ENCODE measurements at regions not wholly inside any gene's neighbourhood (a gene's known extent, or its start where the extent isn't known, plus 50 kb on each side); places are given as distances from the start of the nearest gene placed in this dataset.
"Not testable (repeated sequence)": the region's sequence is repeated elsewhere in the genome, so short reads cannot be mapped to it uniquely, and the experiment has no call there.

DNA sequence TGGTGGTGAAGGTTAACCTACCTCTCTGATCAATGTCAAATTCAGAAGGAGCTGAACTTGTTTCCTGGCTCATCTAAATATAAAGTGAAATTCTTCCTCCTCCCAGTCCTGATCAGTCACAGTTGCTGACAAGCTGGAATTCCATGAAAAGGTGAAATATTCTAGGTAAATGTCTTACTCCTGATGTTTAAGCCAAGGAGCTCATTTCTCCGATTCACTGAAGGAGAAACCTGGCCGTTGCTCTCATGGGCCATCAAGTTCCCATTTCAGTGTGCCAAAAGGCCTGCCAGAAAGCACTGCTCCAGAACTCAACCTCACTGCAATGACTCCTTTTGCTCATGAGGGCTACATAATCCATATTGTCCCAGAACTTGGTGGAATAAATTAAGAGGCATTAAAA, 707.5 kb downstream of the GALC start:
- DNase-seq = no peak

- no peak for DNase-seq
These were observed 709.4 kb downstream of the GALC start for GRCh38 chr14:87283547-87283946.

GRCh38 chr14:87282266-87282665, 710.7 kb downstream of the GALC start:
- no peak for DNase-seq

DNA sequence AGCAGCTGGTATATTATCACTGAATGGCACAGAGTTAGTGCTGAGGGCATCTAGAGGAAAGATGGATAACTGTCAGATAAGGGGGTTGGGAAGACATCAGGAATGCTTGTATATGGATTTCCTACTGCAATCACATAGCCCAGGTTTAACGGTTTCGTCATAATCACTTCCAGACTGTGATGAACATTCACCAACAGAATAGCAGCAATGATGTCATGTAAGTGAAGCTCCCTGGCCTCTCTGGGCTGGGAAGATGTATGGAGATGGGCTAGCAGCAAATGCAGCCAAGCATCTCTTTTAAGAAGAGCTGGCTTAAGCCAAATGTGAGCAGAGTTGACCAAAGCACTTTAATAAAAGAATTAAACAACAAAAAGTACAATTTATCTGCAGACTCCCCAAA, 714.6 kb downstream of the GALC start:
- no peak for DNase-seq

DNA sequence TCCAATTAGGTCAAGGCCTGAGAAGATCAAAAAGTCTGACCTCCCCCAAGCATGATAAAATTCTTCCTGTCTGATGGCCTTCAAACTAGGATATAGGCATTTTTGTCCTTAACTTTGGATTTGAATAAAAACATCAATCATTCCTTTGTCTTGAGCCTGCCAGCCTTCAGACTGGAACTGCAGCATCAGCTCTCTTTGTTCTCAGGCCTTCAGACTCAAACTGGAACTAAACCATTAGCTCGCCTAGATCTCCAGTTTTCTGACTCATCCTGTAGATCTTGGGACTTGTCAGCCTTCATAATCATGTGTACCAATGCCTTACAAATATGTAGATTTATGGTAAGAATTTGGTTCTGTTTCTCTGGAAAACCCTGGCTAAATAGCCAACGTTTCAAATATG, 721.7 kb downstream of the GALC start:
- no peak for DNase-seq

- DNase-seq = no peak
These were observed 724.0 kb downstream of the GALC start for GRCh38 chr14:87268997-87269396.

GRCh38 chr14:87264796-87265195, 728.2 kb downstream of the GALC start:
- DNase-seq = no peak

DNA sequence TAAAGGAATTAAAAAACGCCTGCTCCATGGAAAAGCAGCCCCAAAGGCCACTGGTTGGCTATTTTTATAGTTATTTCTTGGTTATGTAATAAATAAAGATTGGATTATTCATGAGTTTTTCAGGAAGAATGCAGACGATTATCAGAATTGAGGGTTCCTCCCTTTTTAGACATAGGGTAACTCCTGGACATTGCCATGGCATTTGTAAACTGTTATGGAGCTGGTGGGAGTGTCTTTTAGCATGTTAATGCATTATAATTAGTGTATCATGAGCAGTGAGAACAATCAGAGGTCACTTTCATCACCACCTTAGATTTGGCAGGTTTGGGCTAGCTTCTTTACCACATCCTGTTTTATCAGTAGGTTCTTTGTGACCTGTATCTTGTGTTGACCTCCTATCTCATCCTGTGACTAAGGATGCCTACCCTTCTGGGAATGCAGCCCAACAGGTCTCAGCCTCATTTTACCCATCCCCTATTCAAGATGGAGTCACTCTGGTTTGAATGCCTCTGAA, 728.7 kb downstream of the GALC start:
- DNase-seq = no peak

- DNase-seq = no peak
These were observed 731.4 kb downstream of the GALC start for GRCh38 chr14:87261621-87262020.

GRCh38 chr14:87260460-87260859, 732.5 kb downstream of the GALC start:
- no peak for DNase-seq

- DNase-seq = no peak
These were observed 735.6 kb downstream of the GALC start for GRCh38 chr14:87257421-87257820.

GRCh38 chr14:87255058-87255457, 737.9 kb downstream of the GALC start:
- no peak for DNase-seq

GRCh38 chr14:87254331-87254874, 738.6 kb downstream of the GALC start:
- DNase-seq = no peak

DNA sequence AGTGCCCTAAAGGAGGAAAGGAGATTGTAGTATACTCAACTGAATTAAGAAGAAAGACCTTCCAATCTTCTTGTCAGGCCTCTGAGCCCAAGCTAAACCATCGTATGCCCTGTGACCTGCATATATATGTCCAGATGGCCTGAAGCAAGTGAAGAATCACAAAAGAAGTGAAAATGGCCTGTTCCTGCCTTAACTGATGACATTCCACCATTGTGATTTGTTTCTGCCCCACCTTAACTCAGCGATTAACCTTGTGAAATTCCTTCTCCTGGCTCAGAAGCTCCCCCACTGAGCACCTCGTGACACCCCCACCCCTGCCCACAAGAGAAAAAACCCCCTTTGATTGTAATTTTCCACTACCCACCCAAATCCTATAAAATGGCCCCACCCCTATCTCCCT, 739.2 kb downstream of the GALC start:
- DNase-seq = not testable (repeated sequence)

GRCh38 chr14:87252103-87252502, 740.9 kb downstream of the GALC start:
- DNase-seq = no peak

DNA sequence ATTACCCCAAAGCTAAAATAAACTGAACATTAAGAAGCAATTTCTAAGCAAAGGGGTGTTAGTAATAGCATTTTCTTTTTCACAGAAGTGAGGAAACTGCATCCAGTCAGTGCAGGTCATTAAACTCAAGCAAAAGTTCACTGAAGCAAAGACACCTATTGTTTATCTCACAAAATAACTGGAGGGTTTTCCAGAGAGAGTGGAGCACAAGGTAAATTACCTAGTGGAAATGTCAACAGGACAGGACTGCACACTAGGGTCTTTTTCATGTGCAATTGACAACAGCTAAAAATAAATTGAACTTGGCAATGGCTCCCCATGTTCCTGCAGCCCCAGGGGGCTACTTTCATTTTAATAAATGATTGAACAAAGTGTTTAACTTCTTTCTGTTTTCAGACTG, 742.0 kb downstream of the GALC start:
- no peak for DNase-seq

DNA sequence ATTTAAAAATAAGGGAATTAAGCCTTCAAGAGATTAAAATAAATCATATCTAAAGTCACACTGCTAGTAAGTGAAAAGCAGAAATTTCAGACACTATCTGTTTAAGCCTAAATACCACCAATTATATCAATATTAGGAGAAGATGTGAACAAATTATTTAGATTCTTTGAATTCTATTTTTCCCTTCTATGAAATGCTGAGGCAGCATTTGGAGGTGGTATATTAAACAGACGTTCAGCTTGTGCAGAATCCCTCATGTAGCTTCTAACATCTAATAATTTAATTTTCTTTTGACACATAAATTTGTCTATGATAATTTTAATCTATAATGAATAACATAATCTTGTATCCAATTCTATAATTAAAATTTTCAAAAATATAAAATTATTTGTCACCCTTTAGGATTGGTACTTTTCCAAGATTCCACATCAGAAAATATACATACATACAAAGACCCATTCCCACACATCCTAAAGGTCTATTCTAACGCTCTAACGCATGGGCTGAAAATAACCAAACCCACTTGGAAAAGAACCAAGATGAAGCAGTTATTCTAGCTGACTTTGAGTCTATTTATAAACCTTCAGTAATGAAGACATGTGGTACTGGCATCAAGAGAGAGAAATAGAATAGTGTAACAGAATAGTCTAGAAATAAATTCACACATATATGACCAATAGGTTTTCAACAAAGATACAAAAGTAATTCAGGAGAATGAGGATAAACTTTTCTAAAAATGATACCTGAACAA, 751.8 kb downstream of the GALC start:
- DNase-seq = no peak

- DNase-seq = not testable (repeated sequence)
These were observed 752.7 kb downstream of the GALC start for GRCh38 chr14:87240319-87240718.

- DNase-seq = no peak
These were observed 759.1 kb downstream of the GALC start for GRCh38 chr14:87233806-87234384.

- no peak for DNase-seq
These were observed 759.7 kb downstream of the GALC start for GRCh38 chr14:87233266-87233665.

DNA sequence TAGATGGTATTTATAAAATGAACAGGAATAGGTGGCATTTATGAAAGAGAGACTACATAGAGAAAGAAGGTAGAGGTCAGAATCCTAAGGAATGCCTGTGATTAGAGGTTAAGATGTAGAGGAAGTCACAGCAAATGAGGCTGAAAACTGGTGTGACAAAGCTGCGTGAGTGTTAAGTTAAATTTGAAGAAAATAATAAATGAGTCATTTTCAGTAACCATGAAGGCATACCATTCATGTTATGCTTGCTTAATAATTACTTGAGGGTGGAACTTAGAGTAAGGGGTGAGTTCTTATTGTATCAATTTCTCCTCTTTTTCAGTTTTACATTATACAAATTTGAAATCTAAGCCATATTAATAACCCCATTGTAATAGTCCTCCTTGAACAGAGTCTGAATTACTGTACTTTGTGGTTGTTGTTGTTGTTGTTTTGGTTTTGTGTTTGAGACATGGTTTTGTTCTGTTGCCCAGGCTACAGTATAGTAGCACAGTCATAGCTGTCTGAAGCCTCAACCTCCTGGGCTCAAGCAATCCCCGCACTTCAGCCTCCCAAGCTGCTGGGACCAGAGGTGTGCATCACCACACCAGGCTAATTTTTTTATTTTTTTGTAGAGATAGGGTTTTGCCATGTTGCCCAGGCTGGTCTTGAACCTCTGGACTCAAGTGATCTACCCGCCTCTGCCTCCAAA, 761.5 kb downstream of the GALC start:
- DNase-seq = no peak

- no peak for DNase-seq
These were observed 762.3 kb downstream of the GALC start for GRCh38 chr14:87230726-87231125.

- no peak for DNase-seq
These were observed 763.9 kb downstream of the GALC start for GRCh38 chr14:87229131-87229530.

DNA sequence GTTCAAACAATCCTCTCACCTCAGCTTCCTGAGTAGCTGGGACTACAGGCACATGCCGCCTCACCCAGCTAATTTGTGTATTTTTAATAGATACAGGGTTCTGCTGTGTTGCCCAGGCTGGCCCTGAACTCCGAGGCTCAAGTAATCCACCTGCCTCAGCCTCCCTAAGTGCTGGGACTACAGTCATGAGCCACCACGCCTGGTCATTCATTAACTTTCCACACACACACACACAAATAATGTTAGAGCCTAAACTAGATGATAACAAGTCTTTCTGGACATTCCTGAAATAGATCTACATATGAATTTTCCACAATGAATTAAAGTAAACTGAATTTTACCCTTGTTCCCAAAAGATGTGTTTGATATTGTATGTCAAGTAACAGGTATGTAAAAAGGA, 776.0 kb downstream of the GALC start:
- DNase-seq = no peak
